ENCODE measurements at regions not wholly inside any gene's neighbourhood (a gene's known extent, or its start where the extent isn't known, plus 50 kb on each side); places are given as distances from the start of the nearest gene placed in this dataset.
"Not testable (repeated sequence)": the region's sequence is repeated elsewhere in the genome, so short reads cannot be mapped to it uniquely, and the experiment has no call there.

- in situ Hi-C loops (cut with HindIII; ENCODE audit: low sequenced_read_pairs) = no loop called here
Measured at GRCh38 chr17:54455251-54455868, 445.3 kb upstream of the TOM1L1 start.

GRCh38 chr17:54465443-54465842 is 435.2 kb upstream of the TOM1L1 start:
- in situ Hi-C loops (cut with HindIII; ENCODE audit: low sequenced_read_pairs) = not testable (repeated sequence)

GRCh38 chr17:54466875-54467274 is 433.8 kb upstream of the TOM1L1 start:
- in situ Hi-C loops (cut with HindIII; ENCODE audit: low sequenced_read_pairs) = no loop called here

GRCh38 chr17:54482843-54483242 is 417.8 kb upstream of the TOM1L1 start:
- in situ Hi-C loops (cut with HindIII; ENCODE audit: low sequenced_read_pairs) = no loop called here

- in situ Hi-C loops (cut with HindIII; ENCODE audit: low sequenced_read_pairs) = no loop called here
Measured at GRCh38 chr17:54493691-54494090, 407.0 kb upstream of the TOM1L1 start.

GRCh38 chr17:54494721-54495715 is 405.6 kb upstream of the TOM1L1 start:
- in situ Hi-C loops (cut with HindIII; ENCODE audit: low sequenced_read_pairs) = no loop called here

- in situ Hi-C loops (cut with HindIII; ENCODE audit: low sequenced_read_pairs) = no loop called here
Measured at GRCh38 chr17:54505404-54505803, 395.2 kb upstream of the TOM1L1 start.

- in situ Hi-C loops (cut with HindIII; ENCODE audit: low sequenced_read_pairs) = no loop called here
Measured at GRCh38 chr17:54518706-54519105, 381.9 kb upstream of the TOM1L1 start.

GRCh38 chr17:54521137-54521536 is 379.5 kb upstream of the TOM1L1 start:
- in situ Hi-C loops (cut with HindIII; ENCODE audit: low sequenced_read_pairs) = no loop called here

- in situ Hi-C loops (cut with HindIII; ENCODE audit: low sequenced_read_pairs) = no loop called here
Measured at GRCh38 chr17:54524501-54524900, 376.2 kb upstream of the TOM1L1 start.

GRCh38 chr17:54527941-54528340 is 372.7 kb upstream of the TOM1L1 start:
- in situ Hi-C loops (cut with HindIII; ENCODE audit: low sequenced_read_pairs) = no loop called here

- in situ Hi-C loops (cut with HindIII; ENCODE audit: low sequenced_read_pairs) = no loop called here
Measured at GRCh38 chr17:54530398-54530797, 370.3 kb upstream of the TOM1L1 start.

- in situ Hi-C loops (cut with HindIII; ENCODE audit: low sequenced_read_pairs) = no loop called here
Measured at GRCh38 chr17:54536306-54536705, 364.3 kb upstream of the TOM1L1 start.

GRCh38 chr17:54537656-54538055 is 363.0 kb upstream of the TOM1L1 start:
- in situ Hi-C loops (cut with HindIII; ENCODE audit: low sequenced_read_pairs) = no loop called here

- in situ Hi-C loops (cut with HindIII; ENCODE audit: low sequenced_read_pairs) = no loop called here
Measured at GRCh38 chr17:54544249-54544648, 356.4 kb upstream of the TOM1L1 start.

- in situ Hi-C loops (cut with HindIII; ENCODE audit: low sequenced_read_pairs) = no loop called here
Measured at GRCh38 chr17:54559883-54560282, 340.8 kb upstream of the TOM1L1 start.

- in situ Hi-C loops (cut with HindIII; ENCODE audit: low sequenced_read_pairs) = no loop called here
Measured at GRCh38 chr17:54608634-54609155, 292.0 kb upstream of the TOM1L1 start.

GRCh38 chr17:54620399-54620978 is 280.2 kb upstream of the TOM1L1 start:
- in situ Hi-C loops (cut with HindIII; ENCODE audit: low sequenced_read_pairs) = no loop called here

- in situ Hi-C loops (cut with HindIII; ENCODE audit: low sequenced_read_pairs) = no loop called here
Measured at GRCh38 chr17:54623746-54624145, 276.9 kb upstream of the TOM1L1 start.

GRCh38 chr17:54626146-54626703 is 274.4 kb upstream of the TOM1L1 start:
- in situ Hi-C loops (cut with HindIII; ENCODE audit: low sequenced_read_pairs) = no loop called here

- in situ Hi-C loops (cut with HindIII; ENCODE audit: low sequenced_read_pairs) = not testable (repeated sequence)
Measured at GRCh38 chr17:54639426-54639825, 261.2 kb upstream of the TOM1L1 start.
